Panc1 (cell line): ENCODE measurements at regions not wholly inside any gene's neighbourhood (a gene's known extent, or its start where the extent isn't known, plus 50 kb on each side); places are given as distances from the start of the nearest gene placed in this dataset.

Experiments
- POLR2AphosphoS5 ChIP-seq: IDR thresholded peaks from 2 replicates; pipeline ENCODE4 v1.6.1; 2012; ENCODE audit warnings: mild to moderate bottlenecking, low read depth, low read length, moderate library complexity
- TF ChIP-seq, protein P1 (sequence below), 2 experiments: IDR thresholded peaks; 2 replicates each; pipeline ENCODE4 v1.6.1; 2011 to 2012; ENCODE audit warnings: low read depth in 2 of 2, control low read depth in 1 of 2, low read length in 1 of 2, mild to moderate bottlenecking in 1 of 2, moderate library complexity in 1 of 2; ENCODE audit not compliant: insufficient read depth in 1 of 2
- TF ChIP-seq, protein P2 (sequence below): fragments of 450-650 bp; IDR thresholded peaks from 2 replicates; pipeline ENCODE4 v1.5.1; 2017; ENCODE audit warnings: mild to moderate bottlenecking

DNA sequence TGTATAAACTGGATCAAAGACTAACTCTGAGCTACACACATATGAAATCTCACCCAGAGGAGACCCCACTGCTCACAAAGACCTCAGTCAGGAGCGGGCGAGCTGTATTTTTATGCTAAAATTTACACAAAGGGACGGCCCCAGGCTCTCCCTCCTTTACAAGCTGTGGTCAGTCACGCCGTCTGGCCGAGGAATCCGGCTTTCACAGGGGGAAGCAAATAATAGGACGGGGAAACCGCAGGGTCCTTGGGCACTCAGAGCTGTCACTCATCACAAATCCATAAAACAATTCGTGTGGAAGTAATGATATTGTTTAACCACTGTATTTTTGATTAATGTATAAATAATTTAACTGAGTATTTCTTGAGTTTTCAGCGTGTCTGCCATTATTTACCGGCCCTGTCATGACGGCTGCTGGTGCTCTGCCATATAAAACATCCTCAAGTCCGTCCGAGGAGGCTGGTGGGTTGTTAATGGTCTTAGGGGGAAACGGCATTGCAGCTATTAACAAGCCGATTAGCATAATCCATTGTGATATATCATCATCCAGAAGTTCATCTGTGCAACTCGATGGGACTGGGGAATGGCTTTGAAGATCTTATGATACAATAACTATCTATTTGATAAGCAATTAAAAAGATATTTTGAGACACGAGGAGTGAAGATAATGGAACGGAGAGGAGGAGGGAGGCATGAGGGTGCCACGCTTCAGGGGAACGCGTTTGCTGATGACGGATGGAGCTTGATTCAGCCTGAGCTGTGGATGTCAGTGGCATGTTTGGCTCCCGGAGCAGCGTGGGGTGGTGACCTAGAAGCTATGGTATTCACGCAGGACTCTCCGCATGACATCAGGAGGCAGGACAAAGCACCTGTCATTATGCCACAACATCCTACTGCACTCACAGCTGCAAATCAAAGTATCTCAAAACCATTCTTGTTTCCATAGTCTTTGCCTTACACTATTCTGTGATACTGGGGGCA, 150.9 kb downstream of the SHOX start:
- TF ChIP-seq, protein P1, sequence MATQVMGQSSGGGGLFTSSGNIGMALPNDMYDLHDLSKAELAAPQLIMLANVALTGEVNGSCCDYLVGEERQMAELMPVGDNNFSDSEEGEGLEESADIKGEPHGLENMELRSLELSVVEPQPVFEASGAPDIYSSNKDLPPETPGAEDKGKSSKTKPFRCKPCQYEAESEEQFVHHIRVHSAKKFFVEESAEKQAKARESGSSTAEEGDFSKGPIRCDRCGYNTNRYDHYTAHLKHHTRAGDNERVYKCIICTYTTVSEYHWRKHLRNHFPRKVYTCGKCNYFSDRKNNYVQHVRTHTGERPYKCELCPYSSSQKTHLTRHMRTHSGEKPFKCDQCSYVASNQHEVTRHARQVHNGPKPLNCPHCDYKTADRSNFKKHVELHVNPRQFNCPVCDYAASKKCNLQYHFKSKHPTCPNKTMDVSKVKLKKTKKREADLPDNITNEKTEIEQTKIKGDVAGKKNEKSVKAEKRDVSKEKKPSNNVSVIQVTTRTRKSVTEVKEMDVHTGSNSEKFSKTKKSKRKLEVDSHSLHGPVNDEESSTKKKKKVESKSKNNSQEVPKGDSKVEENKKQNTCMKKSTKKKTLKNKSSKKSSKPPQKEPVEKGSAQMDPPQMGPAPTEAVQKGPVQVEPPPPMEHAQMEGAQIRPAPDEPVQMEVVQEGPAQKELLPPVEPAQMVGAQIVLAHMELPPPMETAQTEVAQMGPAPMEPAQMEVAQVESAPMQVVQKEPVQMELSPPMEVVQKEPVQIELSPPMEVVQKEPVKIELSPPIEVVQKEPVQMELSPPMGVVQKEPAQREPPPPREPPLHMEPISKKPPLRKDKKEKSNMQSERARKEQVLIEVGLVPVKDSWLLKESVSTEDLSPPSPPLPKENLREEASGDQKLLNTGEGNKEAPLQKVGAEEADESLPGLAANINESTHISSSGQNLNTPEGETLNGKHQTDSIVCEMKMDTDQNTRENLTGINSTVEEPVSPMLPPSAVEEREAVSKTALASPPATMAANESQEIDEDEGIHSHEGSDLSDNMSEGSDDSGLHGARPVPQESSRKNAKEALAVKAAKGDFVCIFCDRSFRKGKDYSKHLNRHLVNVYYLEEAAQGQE (IDR thresholded peaks at IDR 0.05; ENCODE audit: insufficient read depth in 1 of 2, low read depth in 2 of 2, low read length in 1 of 2) = no peak
- TF ChIP-seq, protein P2, sequence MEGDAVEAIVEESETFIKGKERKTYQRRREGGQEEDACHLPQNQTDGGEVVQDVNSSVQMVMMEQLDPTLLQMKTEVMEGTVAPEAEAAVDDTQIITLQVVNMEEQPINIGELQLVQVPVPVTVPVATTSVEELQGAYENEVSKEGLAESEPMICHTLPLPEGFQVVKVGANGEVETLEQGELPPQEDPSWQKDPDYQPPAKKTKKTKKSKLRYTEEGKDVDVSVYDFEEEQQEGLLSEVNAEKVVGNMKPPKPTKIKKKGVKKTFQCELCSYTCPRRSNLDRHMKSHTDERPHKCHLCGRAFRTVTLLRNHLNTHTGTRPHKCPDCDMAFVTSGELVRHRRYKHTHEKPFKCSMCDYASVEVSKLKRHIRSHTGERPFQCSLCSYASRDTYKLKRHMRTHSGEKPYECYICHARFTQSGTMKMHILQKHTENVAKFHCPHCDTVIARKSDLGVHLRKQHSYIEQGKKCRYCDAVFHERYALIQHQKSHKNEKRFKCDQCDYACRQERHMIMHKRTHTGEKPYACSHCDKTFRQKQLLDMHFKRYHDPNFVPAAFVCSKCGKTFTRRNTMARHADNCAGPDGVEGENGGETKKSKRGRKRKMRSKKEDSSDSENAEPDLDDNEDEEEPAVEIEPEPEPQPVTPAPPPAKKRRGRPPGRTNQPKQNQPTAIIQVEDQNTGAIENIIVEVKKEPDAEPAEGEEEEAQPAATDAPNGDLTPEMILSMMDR = no peak
- no peak for TF ChIP-seq POLR2AphosphoS5
